Tibial artery (tissue), 4 donors: ENCODE measurements at regions not wholly inside any gene's neighbourhood (a gene's known extent, or its start where the extent isn't known, plus 50 kb on each side); places are given as distances from the start of the nearest gene placed in this dataset.
A peak's percentile ranks its signal among the peaks of the same experiment; 100 is the strongest.

Experiments
- DNase-seq, 2 donors: peaks; one replicate each; pipeline ENCODE4 v3.0.0-alpha.2; 2019
- H3K27ac ChIP-seq, 2 donors: fragments of 200-600 bp; sonication (generic) in 1 of 2; 1 replicate in 1 of 2; 2 replicates in 1 of 2; pipeline ENCODE4 v1.5.1; 2018 to 2019; ENCODE audit warnings: mild to moderate bottlenecking in 1 of 2
- H3K27me3 ChIP-seq, 2 donors: fragments of 200-600 bp; sonication (generic) in 1 of 2; one replicate each; pipeline versions ENCODE4 v1.5.1 to v1.6.0; 2016 to 2019
- H3K36me3 ChIP-seq, 3 donors: fragments of 200-600 bp; sonication (generic) in 2 of 3; one replicate each; pipeline ENCODE4 v1.5.1; 2016 to 2019; ENCODE audit warnings: mild to moderate bottlenecking in 2 of 3
- H3K4me1 ChIP-seq, 4 donors: fragments of 200-600 bp; sonication (generic) in 2 of 4; 1 replicate in 3 of 4; 2 replicates in 1 of 4; pipeline ENCODE4 v1.5.1; 2016 to 2019
- H3K4me3 ChIP-seq, 2 donors: fragments of 200-600 bp; sonication (generic) in 1 of 2; 1 replicate in 1 of 2; 2 replicates in 1 of 2; pipeline ENCODE4 v1.5.1; 2018 to 2019; ENCODE audit warnings: mild to moderate bottlenecking in 2 of 2
- H3K9me3 ChIP-seq, 3 donors: fragments of 200-600 bp; sonication (generic) in 1 of 3; one replicate each; pipeline ENCODE4 v1.5.1; 2016 to 2019
- CTCF ChIP-seq, 2 experiments: fragments of 200-600 bp in 1 of 2; fragments of 450-650 bp in 1 of 2; IDR thresholded peaks; one replicate each; pipeline ENCODE4 v1.5.1; 2017 to 2019; ENCODE audit warnings: antibody characterized with exemption in 2 of 2, mild to moderate bottlenecking in 1 of 2, moderate library complexity in 1 of 2
- intact Hi-C: fragments of 100-400 bp; cut with DNase I; formaldehyde crosslinking; loops from one replicate; pipeline ENCODE4 v1.15.0; 2023; ENCODE audit warnings: low total_unique reads

- DNase-seq = no peak
- H3K9me3 ChIP-seq = no peaks in the 10 kb centered on the region
- intact Hi-C loops = no loop called here
- TF ChIP-seq CTCF (IDR thresholded peaks at IDR 0.05) = no peak
- no peak overlapping the region for H3K4me3 ChIP-seq
- H3K4me1 ChIP-seq = peaks cover 0 to 16% (median 5%) of the 10 kb centered on the region in 4 donors
- no peak overlapping the region for H3K27ac ChIP-seq
- no peaks in the 10 kb centered on the region for H3K27me3 ChIP-seq
- no peaks in the 10 kb centered on the region for H3K36me3 ChIP-seq
Observed at GRCh38 chr16:24643489-24643888, 86.0 kb upstream of the TNRC6A start.

- Histone ChIP-seq H3K4me3 (no peak overlapping the region), H3K27ac (peak overlapping the region; percentile 14 to 46), H3K9me3 (no peaks in the 10 kb centered on the region), H3K27me3 (no peaks in the 10 kb centered on the region), H3K4me1 (peaks cover 0 to 16% (median 5%) of the 10 kb centered on the region in 4 donors), H3K36me3 (no peaks in the 10 kb centered on the region)
- intact Hi-C loops = no loop called here
- no peak for TF ChIP-seq CTCF (IDR thresholded peaks at IDR 0.05)
- DNase-seq = no peak
Observed at GRCh38 chr16:24645739-24646645, 83.5 kb upstream of the TNRC6A start.

GRCh38 chr16:24646646-24646995, 82.8 kb upstream of the TNRC6A start:
- Histone ChIP-seq H3K27me3 (no peaks in the 10 kb centered on the region), H3K27ac (peak overlapping the region; percentile 14 to 46)
- intact Hi-C loops = no loop called here

GRCh38 chr16:24652209-24652712, 77.2 kb upstream of the TNRC6A start:
- no peaks in the 10 kb centered on the region for H3K4me1 ChIP-seq
- no peak overlapping the region for H3K4me3 ChIP-seq
- intact Hi-C loops = no loop called here
- H3K36me3 ChIP-seq = no peaks in the 10 kb centered on the region
- H3K27ac ChIP-seq = no peak overlapping the region
- no peak for DNase-seq
- no peak for TF ChIP-seq CTCF (IDR thresholded peaks at IDR 0.05)
- no peaks in the 10 kb centered on the region for H3K27me3 ChIP-seq
- no peaks in the 10 kb centered on the region for H3K9me3 ChIP-seq

More at GRCh38 chr16:24646646-24646995, 82.8 kb upstream of the TNRC6A start:
- H3K4me1 ChIP-seq = peaks cover 0 to 16% (median 5%) of the 10 kb centered on the region in 4 donors
- no peaks in the 10 kb centered on the region for H3K36me3 ChIP-seq
- no peak overlapping the region for H3K4me3 ChIP-seq
- H3K9me3 ChIP-seq = no peaks in the 10 kb centered on the region
- TF ChIP-seq CTCF (IDR thresholded peaks at IDR 0.05) = no peak
- no peak for DNase-seq

- no peak for DNase-seq
- intact Hi-C loops = no loop called here
- no peak overlapping the region for H3K27ac ChIP-seq
Observed at GRCh38 chr16:24652803-24653202, 76.6 kb upstream of the TNRC6A start.

More at GRCh38 chr16:24652803-24653202, 76.6 kb upstream of the TNRC6A start:
- no peaks in the 10 kb centered on the region for H3K27me3 ChIP-seq
- no peaks in the 10 kb centered on the region for H3K4me1 ChIP-seq
- H3K4me3 ChIP-seq = no peak overlapping the region
- no peaks in the 10 kb centered on the region for H3K9me3 ChIP-seq
- no peak for TF ChIP-seq CTCF (IDR thresholded peaks at IDR 0.05)
- no peaks in the 10 kb centered on the region for H3K36me3 ChIP-seq
